IMR-90 (cell line): ENCODE measurements at regions not wholly inside any gene's neighbourhood (a gene's known extent, or its start where the extent isn't known, plus 50 kb on each side); places are given as distances from the start of the nearest gene placed in this dataset.

Experiments used
- ATAC-seq: fragments of 200-7000 bp; cut with Tn5 transposase; 2 replicates; pipeline ENCODE4 v1.9.1; 2020; ENCODE audit warnings: low read depth, mild to moderate bottlenecking, moderate library complexity
- BruUV-seq: library from RNA; stranded (reverse); fragments of 400-500 nt; replicated peaks from 2 replicates; lab custom pipeline; 2021; lab: Mats Ljungman, UMichigan
- CTCF ChIA-PET: fragments of 300-600 bp; formaldehyde crosslinking; extraction: SDS; loops from one replicate; lab custom pipeline; 2021; ENCODE audit warnings: antibody characterized with exemption; lab: Yijun Ruan, JAX
- POLR2A ChIA-PET: fragments of 300-600 bp; sonication (Branson Sonifier 250); formaldehyde crosslinking; loops from one replicate; lab custom pipeline; 2022; ENCODE audit warnings: antibody characterized with exemption; ENCODE audit not compliant: unreplicated experiment; lab: Charles Lee
- DNase-seq: peaks from one replicate; pipeline ENCODE4 v3.0.0; 2013
- H2AFZ ChIP-seq: replicated peaks from 2 replicates; pipeline ENCODE3; 2013; ENCODE audit warnings: low read length, mild to moderate bottlenecking; ENCODE audit not compliant: poor library complexity
- H2AK5ac ChIP-seq: 2 replicates; pipeline ENCODE4 v1.6.1; 2013; ENCODE audit warnings: low read depth, low read length, inconsistent platforms
- H2AK9ac ChIP-seq: replicated peaks from 2 replicates; pipeline ENCODE3; 2013; ENCODE audit warnings: mild to moderate bottlenecking, low read depth, low read length, moderate library complexity; ENCODE audit not compliant: poor library complexity
- H2BK120ac ChIP-seq: 2 replicates; pipeline ENCODE4 v1.6.1; 2013; ENCODE audit warnings: low read depth, low read length, inconsistent platforms
- H2BK15ac ChIP-seq: 3 replicates; pipeline ENCODE4 v1.6.1; 2013; ENCODE audit warnings: low read depth, low read length, inconsistent platforms
- H2BK20ac ChIP-seq: 2 replicates; pipeline ENCODE4 v1.6.1; 2013; ENCODE audit warnings: low read depth, mild to moderate bottlenecking, inconsistent platforms, low read length, moderate library complexity
- H2BK5ac ChIP-seq: 2 replicates; pipeline ENCODE4 v1.6.1; 2013; ENCODE audit warnings: mild to moderate bottlenecking, low read depth, low read length, inconsistent platforms; ENCODE audit not compliant: poor library complexity, severe bottlenecking
- H3K14ac ChIP-seq: replicated peaks from 2 replicates; pipeline ENCODE4 v1.6.1; 2013; ENCODE audit warnings: low read depth, low read length, inconsistent platforms
- H3K18ac ChIP-seq: 2 replicates; pipeline ENCODE4 v1.6.1; 2013; ENCODE audit warnings: low read depth, low read length, control low read depth
- H3K23ac ChIP-seq: 2 replicates; pipeline ENCODE4 v1.6.1; 2013; ENCODE audit warnings: low read depth, low read length, inconsistent platforms
- H3K27ac ChIP-seq: 2 replicates; pipeline ENCODE4 v1.5.1; 2013; ENCODE audit warnings: mild to moderate bottlenecking, control low read depth, low read length; ENCODE audit not compliant: insufficient read depth
- H3K27me3 ChIP-seq: 2 replicates; pipeline ENCODE4 v1.6.1; 2013; ENCODE audit warnings: low read length; ENCODE audit not compliant: control insufficient read depth, insufficient read depth
- H3K36me3 ChIP-seq: 2 replicates; pipeline ENCODE4 v1.6.1; 2013; ENCODE audit warnings: low read length, mixed read lengths; ENCODE audit not compliant: control insufficient read depth, insufficient read depth
- H3K4ac ChIP-seq: 2 replicates; pipeline ENCODE4 v1.6.1; 2013; ENCODE audit warnings: low read depth, low read length, inconsistent platforms
- H3K4me1 ChIP-seq: 2 replicates; pipeline ENCODE4 v1.6.1; 2013; ENCODE audit warnings: low read length, mixed read lengths; ENCODE audit not compliant: control insufficient read depth, insufficient read depth
- H3K4me2 ChIP-seq: 2 replicates; pipeline ENCODE4 v1.6.1; 2013; ENCODE audit warnings: low read depth, mild to moderate bottlenecking, control low read depth, low read length, moderate library complexity
- H3K4me3 ChIP-seq: 2 replicates; pipeline ENCODE4 v1.5.1; 2013; ENCODE audit warnings: low read depth, mild to moderate bottlenecking, control low read depth, low read length, moderate library complexity; ENCODE audit not compliant: insufficient read depth
- H3K56ac ChIP-seq: 2 replicates; pipeline ENCODE4 v1.6.1; 2013; ENCODE audit warnings: low read length, inconsistent platforms; ENCODE audit not compliant: insufficient read depth; ENCODE audit errors: extremely low read depth
- H3K79me1 ChIP-seq, 2 experiments: 2 replicates each; pipeline ENCODE4 v1.6.1; 2013; ENCODE audit warnings: low read length in 2 of 2, inconsistent platforms in 1 of 2, low read depth in 1 of 2
- H3K9ac ChIP-seq: 2 replicates; pipeline ENCODE4 v1.6.1; 2013; ENCODE audit warnings: low read depth, low read length, control low read depth
- H3K9me1 ChIP-seq: 2 replicates; pipeline ENCODE4 v1.6.1; 2013; ENCODE audit warnings: low read length, inconsistent platforms; ENCODE audit not compliant: insufficient read depth
- H3K9me3 ChIP-seq: 2 replicates; pipeline ENCODE4 v1.6.1; 2013; ENCODE audit warnings: low read length; ENCODE audit not compliant: control insufficient read depth, insufficient read depth
- H4K20me1 ChIP-seq: 2 replicates; pipeline ENCODE4 v1.6.1; 2013; ENCODE audit warnings: low read length, inconsistent platforms; ENCODE audit not compliant: insufficient read depth
- H4K5ac ChIP-seq: 2 replicates; pipeline ENCODE4 v1.6.1; 2013; ENCODE audit warnings: mild to moderate bottlenecking, low read depth, low read length, control low read depth
- H4K8ac ChIP-seq, 2 experiments: 2 replicates each; pipeline ENCODE4 v1.6.1; 2013; ENCODE audit warnings: low read depth in 2 of 2, low read length in 2 of 2, control low read depth in 1 of 2, inconsistent platforms in 1 of 2
- H4K91ac ChIP-seq: 2 replicates; pipeline ENCODE4 v1.6.1; 2013; ENCODE audit warnings: low read depth, low read length, inconsistent platforms; ENCODE audit not compliant: insufficient read depth
- CEBPB ChIP-seq: IDR thresholded peaks from 2 replicates; pipeline ENCODE4 v1.6.1; 2012; ENCODE audit warnings: low read depth, low read length, improper control_type of control experiment
- FOS ChIP-seq: fragments of 150-350 bp; IDR thresholded peaks from 2 replicates; pipeline ENCODE4 v1.6.1; 2016; ENCODE audit warnings: low read depth, low read length
- NFE2L2 ChIP-seq: fragments of 150-350 bp; IDR thresholded peaks from 2 replicates; pipeline ENCODE4 v1.6.1; 2016; ENCODE audit warnings: low read depth, mild to moderate bottlenecking, low read length
- RCOR1 ChIP-seq: IDR thresholded peaks from 2 replicates; pipeline ENCODE4 v1.6.1; 2012; ENCODE audit warnings: mild to moderate bottlenecking, low read length, improper control_type of control experiment; ENCODE audit not compliant: insufficient replicate concordance
- SMC3 ChIP-seq: fragments of 150-350 bp; IDR thresholded peaks from 2 replicates; pipeline ENCODE4 v1.6.1; 2016; ENCODE audit warnings: low read depth, mild to moderate bottlenecking, antibody characterized with exemption, low read length, moderate library complexity
- WGBS, 2 experiments: methylation state at CpG; one replicate each; pipeline versions ENCODE4 v1.1.5 to v1.1.7; 2013; ENCODE audit warnings: missing lambda C conversion rate in 2 of 2; ENCODE audit not compliant: insufficient read length in 1 of 2; ENCODE audit errors: extremely low coverage in 2 of 2; 5-methylcytosine and 5-hydroxymethylcytosine counted together
- dilution Hi-C: fragments of 300-500 bp; cut with HindIII; formaldehyde crosslinking; loops from one replicate; pipeline ENCODE4 v1.14.3; 2018; ENCODE audit warnings: low sequenced_read_pairs; ENCODE audit not compliant: unreplicated experiment
- in situ Hi-C: fragments of 300-500 bp; cut with MboI; formaldehyde crosslinking; loops from 3 replicates; pipeline ENCODE4 v1.14.3; 2019; ENCODE audit warnings: low sequenced_read_pairs, inconsistent platforms, mixed read lengths
- intact Hi-C: fragments of 100-400 bp; cut with micrococcal nuclease; formaldehyde crosslinking; loops from 2 replicates; pipeline ENCODE4 v1.10.0; 2022

GRCh38 chr1:200354243-200354642 lies 55.6 kb downstream of the ZNF281 start:
- intact Hi-C loops: no loop called here
- BruUV-seq: no TSS peak

More at GRCh38 chr1:200354243-200354642, 55.6 kb downstream of the ZNF281 start:
- Histone ChIP-seq H3K9me3 (no peaks in the 10 kb centered on the region), H4K8ac (no peak overlapping the region; a peak in 1 of 4 replicates), H3K4ac (peak overlapping the region; percentile 38; the same call in 1 of the 2 replicates), H3K18ac (peak overlapping the region; percentile 56), H3K27ac (no peak overlapping the region), H3K27me3 (no peaks in the 10 kb centered on the region), H3K9me1 (peaks cover 4% of the 10 kb centered on the region; the same call in 1 of the 2 replicates), H3K4me2 (no peak overlapping the region), H2AK9ac (no peak overlapping the region), H4K5ac (peak overlapping the region; percentile 31; the same call in 1 of the 2 replicates), H3K23ac (no peak overlapping the region; the same call in 1 of the 2 replicates), H4K20me1 (no peaks in the 10 kb centered on the region), H2AFZ (no peak overlapping the region), H3K4me3 (no peak overlapping the region), H3K14ac (peak overlapping the region; percentile 40; the same call in 1 of the 2 replicates), H2BK5ac (peak overlapping the region; percentile 99), H3K36me3 (no peaks in the 10 kb centered on the region), H2AK5ac (no peak overlapping the region), H3K9ac (no peak overlapping the region), H2BK15ac (peak overlapping the region; percentile 74; the same call in 1 of the 3 replicates), H3K79me1 (no peaks in the 10 kb centered on the region), H2BK20ac (peak overlapping the region; percentile 50; the same call in 1 of the 2 replicates), H3K4me1 (peaks cover 12% of the 10 kb centered on the region), H3K56ac (no peak overlapping the region), H4K91ac (no peak overlapping the region; the same call in 1 of the 2 replicates), H2BK120ac (peak overlapping the region; percentile 89)
- in situ Hi-C loops: no loop called here
- ATAC-seq: no peak
- CTCF ChIA-PET: no interaction called here
- no peak for DNase-seq
- WGBS, 2 experiments: no CpG with 5 or more reads among the region's 2 CpGs
- peak; percentile 30; the same call in 1 of the 2 replicates for TF ChIP-seq CEBPB
- no peak for TF ChIP-seq FOS
- TF ChIP-seq RCOR1: no peak
- no peak for TF ChIP-seq NFE2L2
- no peak for TF ChIP-seq SMC3
- dilution Hi-C loops: no loop called here
- POLR2A ChIA-PET: no interaction called here
